ENCODE measurements at regions not wholly inside any gene's neighbourhood (a gene's known extent, or its start where the extent isn't known, plus 50 kb on each side); places are given as distances from the start of the nearest gene placed in this dataset.

DNA sequence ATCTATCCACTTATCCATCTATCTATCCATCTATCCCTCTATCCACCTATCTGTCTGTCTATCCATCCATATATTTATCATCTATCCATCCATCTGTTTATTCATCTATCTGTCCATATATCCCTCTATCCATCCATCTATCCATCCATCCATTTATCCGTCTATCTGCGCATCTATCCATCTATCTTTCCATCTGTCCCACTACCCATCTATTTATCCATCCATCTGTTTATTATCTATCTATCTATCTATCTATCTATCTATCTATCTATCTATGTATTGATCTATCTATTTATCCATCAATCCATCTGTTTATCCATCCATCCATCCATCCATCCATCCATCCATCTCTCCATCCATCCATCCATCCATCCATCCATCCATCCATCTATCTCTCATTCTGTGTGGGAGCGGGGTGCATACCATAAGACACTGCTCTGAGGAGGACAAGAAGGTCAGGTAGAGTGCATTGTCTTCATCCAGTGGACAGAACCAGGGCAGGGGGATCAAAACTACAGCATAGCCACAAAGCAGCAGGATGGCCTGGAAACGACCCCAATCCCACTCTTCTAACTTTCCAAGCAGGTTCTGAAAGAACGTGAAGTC is 53.2 kb upstream of the ENPP6 start:
- Histone ChIP-seq H3K9me2 (replicated peaks; ENCODE audit: insufficient read depth, low read length) (no peaks in the 10 kb centered on the region), H3K4me2 (ENCODE audit: low read depth, low read length, poor library complexity, severe bottlenecking) (no peak overlapping the region), H3K79me2 (ENCODE audit: insufficient read depth, low read length) (no peaks in the 10 kb centered on the region), H4K20me1 (ENCODE audit: low read depth, low read length) (no peaks in the 10 kb centered on the region), H3K4me3 (ENCODE audit: insufficient read depth, low read length, poor library complexity, severe bottlenecking) (no peak overlapping the region), H2AFZ (ENCODE audit: low read depth, low read length, severe bottlenecking) (no peak overlapping the region), H3K27me3 (ENCODE audit: low read length) (no peaks in the 10 kb centered on the region), H3K27ac (ENCODE audit: low read depth, low read length) (no peak overlapping the region), H3K9ac (ENCODE audit: low read length) (no peak overlapping the region), H3F3A (ENCODE audit: insufficient read depth) (peaks cover 32% of the 10 kb centered on the region), H3K9me3 (ENCODE audit: insufficient read depth, low read length) (no peaks in the 10 kb centered on the region), H3K36me3 (ENCODE audit: low read length) (no peaks in the 10 kb centered on the region)
- TF ChIP-seq, protein P1, sequence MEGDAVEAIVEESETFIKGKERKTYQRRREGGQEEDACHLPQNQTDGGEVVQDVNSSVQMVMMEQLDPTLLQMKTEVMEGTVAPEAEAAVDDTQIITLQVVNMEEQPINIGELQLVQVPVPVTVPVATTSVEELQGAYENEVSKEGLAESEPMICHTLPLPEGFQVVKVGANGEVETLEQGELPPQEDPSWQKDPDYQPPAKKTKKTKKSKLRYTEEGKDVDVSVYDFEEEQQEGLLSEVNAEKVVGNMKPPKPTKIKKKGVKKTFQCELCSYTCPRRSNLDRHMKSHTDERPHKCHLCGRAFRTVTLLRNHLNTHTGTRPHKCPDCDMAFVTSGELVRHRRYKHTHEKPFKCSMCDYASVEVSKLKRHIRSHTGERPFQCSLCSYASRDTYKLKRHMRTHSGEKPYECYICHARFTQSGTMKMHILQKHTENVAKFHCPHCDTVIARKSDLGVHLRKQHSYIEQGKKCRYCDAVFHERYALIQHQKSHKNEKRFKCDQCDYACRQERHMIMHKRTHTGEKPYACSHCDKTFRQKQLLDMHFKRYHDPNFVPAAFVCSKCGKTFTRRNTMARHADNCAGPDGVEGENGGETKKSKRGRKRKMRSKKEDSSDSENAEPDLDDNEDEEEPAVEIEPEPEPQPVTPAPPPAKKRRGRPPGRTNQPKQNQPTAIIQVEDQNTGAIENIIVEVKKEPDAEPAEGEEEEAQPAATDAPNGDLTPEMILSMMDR (IDR thresholded peaks at IDR 0.05; ENCODE audit: insufficient read depth, low read length, poor library complexity, severe bottlenecking) = no peak
- no peak for TF ChIP-seq EZH2phosphoT487 (conservative IDR thresholded peaks at IDR 0.05; ENCODE audit: low read length)

- Histone ChIP-seq H4K20me1 (ENCODE audit: low read depth, low read length) (no peaks in the 10 kb centered on the region), H2AFZ (ENCODE audit: low read depth, low read length, severe bottlenecking) (no peak overlapping the region), H3K4me2 (ENCODE audit: low read depth, low read length, poor library complexity, severe bottlenecking) (no peak overlapping the region), H3K9me2 (replicated peaks; ENCODE audit: insufficient read depth, low read length) (no peaks in the 10 kb centered on the region), H3K9ac (ENCODE audit: low read length) (no peak overlapping the region), H3K36me3 (ENCODE audit: low read length) (no peaks in the 10 kb centered on the region), H3K9me3 (ENCODE audit: insufficient read depth, low read length) (no peaks in the 10 kb centered on the region), H3K4me3 (ENCODE audit: insufficient read depth, low read length, poor library complexity, severe bottlenecking) (no peak overlapping the region), H3K79me2 (ENCODE audit: insufficient read depth, low read length) (no peaks in the 10 kb centered on the region), H3F3A (ENCODE audit: insufficient read depth) (peaks cover 42% of the 10 kb centered on the region), H3K27ac (ENCODE audit: low read depth, low read length) (no peak overlapping the region), H3K27me3 (ENCODE audit: low read length) (no peaks in the 10 kb centered on the region)
- no peak for TF ChIP-seq EZH2phosphoT487 (conservative IDR thresholded peaks at IDR 0.05; ENCODE audit: low read length)
- TF ChIP-seq, protein P1 (IDR thresholded peaks at IDR 0.05; ENCODE audit: insufficient read depth, low read length, poor library complexity, severe bottlenecking) = no peak
Observed at GRCh38 chr4:184269879-184270430, 52.3 kb upstream of the ENPP6 start.

GRCh38 chr4:184268584-184269160 is 51.0 kb upstream of the ENPP6 start:
- H3K4me2 ChIP-seq (ENCODE audit: low read depth, low read length, poor library complexity, severe bottlenecking) = peak overlapping the region; percentile 70
- H3K4me3 ChIP-seq (ENCODE audit: insufficient read depth, low read length, poor library complexity, severe bottlenecking) = peak overlapping the region; percentile 48
- peak overlapping the region; percentile 86 for H3K27ac ChIP-seq (ENCODE audit: low read depth, low read length)
- H2AFZ ChIP-seq (ENCODE audit: low read depth, low read length, severe bottlenecking) = peak overlapping the region; percentile 88
- no peaks in the 10 kb centered on the region for H3K36me3 ChIP-seq (ENCODE audit: low read length)
- peak overlapping the region; percentile 59 for H3K9ac ChIP-seq (ENCODE audit: low read length)
- TF ChIP-seq EZH2phosphoT487 (conservative IDR thresholded peaks at IDR 0.05; ENCODE audit: low read length) = no peak
- TF ChIP-seq, protein P1 (IDR thresholded peaks at IDR 0.05; ENCODE audit: insufficient read depth, low read length, poor library complexity, severe bottlenecking) = peak; percentile 13
- H3F3A ChIP-seq (ENCODE audit: insufficient read depth) = peaks cover 43% of the 10 kb centered on the region
- H4K20me1 ChIP-seq (ENCODE audit: low read depth, low read length) = no peaks in the 10 kb centered on the region
- H3K9me3 ChIP-seq (ENCODE audit: insufficient read depth, low read length) = no peaks in the 10 kb centered on the region
- H3K27me3 ChIP-seq (ENCODE audit: low read length) = no peaks in the 10 kb centered on the region
- no peaks in the 10 kb centered on the region for H3K79me2 ChIP-seq (ENCODE audit: insufficient read depth, low read length)
- H3K9me2 ChIP-seq (replicated peaks; ENCODE audit: insufficient read depth, low read length) = no peaks in the 10 kb centered on the region

All from SU-DHL-6 (cell line).